ENCODE measurements at regions not wholly inside any gene's neighbourhood (a gene's known extent, or its start where the extent isn't known, plus 50 kb on each side); places are given as distances from the start of the nearest gene placed in this dataset.

- no peak for TF ChIP-seq TAF1 (IDR thresholded peaks at IDR 0.05; ENCODE audit: borderline replicate concordance, low read depth, low read length)
- TF ChIP-seq POLR2AphosphoS5 (IDR thresholded peaks at IDR 0.05; ENCODE audit: low read depth, low read length) = no peak
Observed at GRCh38 chr12:75725521-75726111, 214.2 kb upstream of the KRR1 start.

Measured in GM12892 (cell line).